ENCODE measurements at regions not wholly inside any gene's neighbourhood (a gene's known extent, or its start where the extent isn't known, plus 50 kb on each side); places are given as distances from the start of the nearest gene placed in this dataset.
A peak's percentile ranks its signal among the peaks of the same experiment; 100 is the strongest.

GRCh38 chr7:17697128-17697881 lies 243.0 kb downstream of the SNX13 start:
- no peaks in the 10 kb centered on the region for H3K36me3 ChIP-seq
- WGBS: 72% methylated on average over 4 of the region's 4 CpGs
- H3K9me3 ChIP-seq: peaks cover 0 to 25% (median 19%) of the 10 kb centered on the region in 4 donors
- intact Hi-C loops (cut with DNase I): no loop called here
- TF ChIP-seq EP300 (IDR thresholded peaks at IDR 0.05): no peak
- peak overlapping the region; percentile 7 to 57 (median 38) for H3K27ac ChIP-seq (replicated peaks in 1 of 4)
- DNase-seq (ENCODE audit: extremely low spot score): no peak
- no peaks in the 10 kb centered on the region for H3K27me3 ChIP-seq
- no peak overlapping the region for H3K4me3 ChIP-seq
- H3K4me1 ChIP-seq: peaks cover 0 to 10% (median 3%) of the 10 kb centered on the region in 4 donors

GRCh38 chr7:17699696-17700095 lies 240.6 kb downstream of the SNX13 start:
- no peak for TF ChIP-seq EP300 (IDR thresholded peaks at IDR 0.05)
- TF ChIP-seq POLR2AphosphoS5 (IDR thresholded peaks at IDR 0.05): no peak
- no peak for TF ChIP-seq POLR2A (IDR thresholded peaks at IDR 0.05; ENCODE audit: low read depth)
- no peak for TF ChIP-seq CTCF (IDR thresholded peaks at IDR 0.05)
- Histone ChIP-seq H3K4me1 (peaks cover 0 to 10% (median 3%) of the 10 kb centered on the region in 4 donors), H3K27me3 (no peaks in the 10 kb centered on the region), H3K27ac (replicated peaks in 1 of 4) (no peak overlapping the region), H3K9me3 (peaks cover 0 to 25% (median 19%) of the 10 kb centered on the region in 4 donors), H3K4me3 (no peak overlapping the region), H3K36me3 (no peaks in the 10 kb centered on the region)
- intact Hi-C loops (cut with DNase I): no loop called here
- no peak for DNase-seq (ENCODE audit: extremely low spot score)

- Histone ChIP-seq H3K27me3 (no peaks in the 10 kb centered on the region), H3K9me3 (peaks cover 0 to 25% (median 19%) of the 10 kb centered on the region in 4 donors), H3K4me1 (peaks cover 0 to 10% (median 3%) of the 10 kb centered on the region in 4 donors), H3K4me3 (no peak overlapping the region), H3K36me3 (no peaks in the 10 kb centered on the region), H3K27ac (replicated peaks in 1 of 4) (no peak overlapping the region)
- WGBS: 85% methylated on average over 3 of the region's 3 CpGs
- no peak for DNase-seq (ENCODE audit: extremely low spot score)
- TF ChIP-seq POLR2A (IDR thresholded peaks at IDR 0.05; ENCODE audit: low read depth): no peak
- TF ChIP-seq POLR2AphosphoS5 (IDR thresholded peaks at IDR 0.05): no peak
- TF ChIP-seq EP300 (IDR thresholded peaks at IDR 0.05): no peak
- no peak for TF ChIP-seq CTCF (IDR thresholded peaks at IDR 0.05)
- intact Hi-C loops (cut with DNase I): no loop called here
Measured at GRCh38 chr7:17700138-17700537, 240.2 kb downstream of the SNX13 start.

GRCh38 chr7:17706275-17706674 lies 234.0 kb downstream of the SNX13 start:
- no peaks in the 10 kb centered on the region for H3K9me3 ChIP-seq
- H3K27ac ChIP-seq (replicated peaks in 1 of 4): no peak overlapping the region
- no peaks in the 10 kb centered on the region for H3K4me1 ChIP-seq
- no peak for DNase-seq (ENCODE audit: extremely low spot score)
- intact Hi-C loops (cut with DNase I): no loop called here
- TF ChIP-seq EP300 (IDR thresholded peaks at IDR 0.05) (no peak), CTCF (IDR thresholded peaks at IDR 0.05) (no peak), POLR2AphosphoS5 (IDR thresholded peaks at IDR 0.05) (no peak), POLR2A (IDR thresholded peaks at IDR 0.05; ENCODE audit: low read depth) (no peak)
- H3K36me3 ChIP-seq: no peaks in the 10 kb centered on the region
- H3K4me3 ChIP-seq: no peak overlapping the region
- 40% methylated on average over 4 of the region's 4 CpGs for WGBS
- H3K27me3 ChIP-seq: no peaks in the 10 kb centered on the region

GRCh38 chr7:17706734-17707133 lies 233.6 kb downstream of the SNX13 start:
- no peaks in the 10 kb centered on the region for H3K9me3 ChIP-seq
- no peaks in the 10 kb centered on the region for H3K4me1 ChIP-seq
- intact Hi-C loops (cut with DNase I): no loop called here
- WGBS: 15% methylated on average over 3 of the region's 3 CpGs
- no peak for TF ChIP-seq EP300 (IDR thresholded peaks at IDR 0.05)
- peak; percentile 41 to 56 (median 46) for TF ChIP-seq CTCF (IDR thresholded peaks at IDR 0.05)
- H3K4me3 ChIP-seq: no peak overlapping the region
- H3K27ac ChIP-seq (replicated peaks in 1 of 4): no peak overlapping the region
- DNase-seq (ENCODE audit: extremely low spot score): no peak
- H3K27me3 ChIP-seq: no peaks in the 10 kb centered on the region
- H3K36me3 ChIP-seq: no peaks in the 10 kb centered on the region

Data from esophagus muscularis mucosa (tissue), 4 donors.